Mesothelial cell of epicardium (in vitro differentiated cells): ENCODE measurements at regions not wholly inside any gene's neighbourhood (a gene's known extent, or its start where the extent isn't known, plus 50 kb on each side); places are given as distances from the start of the nearest gene placed in this dataset.

Experiments
- DNase-seq, 2 experiments: peaks; one replicate each; pipeline ENCODE4 v3.0.0; 2021; ENCODE audit warnings: low spot score in 2 of 2; ENCODE audit not compliant: unreplicated experiment in 2 of 2
- H3K27ac Mint-ChIP-seq: 2 replicates; pipeline ENCODE4 v1.8.0; 2021; ENCODE audit warnings: mixed read lengths
- H3K27me3 Mint-ChIP-seq: 2 replicates; pipeline ENCODE4 v1.8.0; 2021; ENCODE audit warnings: low read depth, mixed read lengths
- H3K36me3 Mint-ChIP-seq: 2 replicates; pipeline ENCODE4 v1.8.0; 2021; ENCODE audit warnings: mixed read lengths
- H3K4me1 Mint-ChIP-seq: 2 replicates; pipeline ENCODE4 v1.8.0; 2021; ENCODE audit warnings: mixed read lengths
- H3K4me3 Mint-ChIP-seq: 2 replicates; pipeline ENCODE4 v1.8.0; 2021; ENCODE audit warnings: mild to moderate bottlenecking, moderate library complexity, mixed read lengths
- H3K9me3 Mint-ChIP-seq: 2 replicates; pipeline ENCODE4 v1.8.0; 2021; ENCODE audit warnings: mixed read lengths
- TF ChIP-seq, protein P1 (sequence below): fragments of 200-600 bp; sonication (generic); IDR thresholded peaks from one replicate; pipeline ENCODE4 v1.5.0; 2021; ENCODE audit warnings: antibody characterized with exemption; ENCODE audit not compliant: unreplicated experiment

DNA sequence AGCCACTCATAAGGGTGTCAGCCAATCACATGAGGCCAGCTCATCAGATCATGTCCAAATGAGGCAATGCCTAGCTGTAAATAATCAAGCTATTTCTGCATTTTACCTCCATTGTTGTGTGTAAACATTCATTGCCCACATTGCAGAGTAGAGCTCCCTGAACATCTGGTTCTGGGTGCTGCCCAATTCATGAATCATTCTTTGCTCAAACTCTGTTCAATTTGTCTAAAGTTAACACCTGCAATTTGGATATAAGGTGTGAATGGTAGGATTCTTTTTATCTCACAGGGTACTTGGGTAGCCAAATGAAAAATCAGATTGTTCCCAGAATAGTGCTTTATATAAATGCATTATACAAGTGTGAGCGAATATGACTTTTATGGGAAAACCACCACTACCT lies 345.5 kb upstream of the NT5C1B start:
- no peak for DNase-seq
- H3K4me1 Mint-ChIP-seq = peaks cover 19% of the 10 kb centered on the region
- no peak overlapping the region for H3K4me3 Mint-ChIP-seq
- no peak overlapping the region for H3K27ac Mint-ChIP-seq
- H3K9me3 Mint-ChIP-seq = no peaks in the 10 kb centered on the region
- H3K27me3 Mint-ChIP-seq = no peaks in the 10 kb centered on the region
- TF ChIP-seq, protein P1, sequence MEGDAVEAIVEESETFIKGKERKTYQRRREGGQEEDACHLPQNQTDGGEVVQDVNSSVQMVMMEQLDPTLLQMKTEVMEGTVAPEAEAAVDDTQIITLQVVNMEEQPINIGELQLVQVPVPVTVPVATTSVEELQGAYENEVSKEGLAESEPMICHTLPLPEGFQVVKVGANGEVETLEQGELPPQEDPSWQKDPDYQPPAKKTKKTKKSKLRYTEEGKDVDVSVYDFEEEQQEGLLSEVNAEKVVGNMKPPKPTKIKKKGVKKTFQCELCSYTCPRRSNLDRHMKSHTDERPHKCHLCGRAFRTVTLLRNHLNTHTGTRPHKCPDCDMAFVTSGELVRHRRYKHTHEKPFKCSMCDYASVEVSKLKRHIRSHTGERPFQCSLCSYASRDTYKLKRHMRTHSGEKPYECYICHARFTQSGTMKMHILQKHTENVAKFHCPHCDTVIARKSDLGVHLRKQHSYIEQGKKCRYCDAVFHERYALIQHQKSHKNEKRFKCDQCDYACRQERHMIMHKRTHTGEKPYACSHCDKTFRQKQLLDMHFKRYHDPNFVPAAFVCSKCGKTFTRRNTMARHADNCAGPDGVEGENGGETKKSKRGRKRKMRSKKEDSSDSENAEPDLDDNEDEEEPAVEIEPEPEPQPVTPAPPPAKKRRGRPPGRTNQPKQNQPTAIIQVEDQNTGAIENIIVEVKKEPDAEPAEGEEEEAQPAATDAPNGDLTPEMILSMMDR = no peak
- no peaks in the 10 kb centered on the region for H3K36me3 Mint-ChIP-seq

DNA sequence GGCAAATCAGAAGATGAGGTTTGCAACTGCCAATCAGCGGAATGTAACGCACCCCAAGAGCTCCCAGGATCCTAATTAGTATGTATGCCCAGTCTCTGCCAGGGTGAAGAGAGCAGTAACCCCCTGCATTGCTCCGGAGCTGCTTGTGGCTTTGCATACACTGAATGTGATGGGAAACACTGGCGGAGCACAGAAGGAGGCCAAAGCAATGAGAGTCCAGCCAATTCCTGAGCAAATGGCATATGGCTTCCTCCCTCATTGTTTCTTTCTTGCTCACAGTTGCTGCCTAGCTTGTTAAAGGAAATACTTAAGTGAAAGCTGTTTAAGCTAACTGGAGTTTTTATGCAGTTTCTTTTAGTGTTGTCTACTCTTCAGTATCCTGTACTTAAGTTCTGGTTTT lies 343.5 kb upstream of the NT5C1B start:
- H3K27me3 Mint-ChIP-seq = no peaks in the 10 kb centered on the region
- TF ChIP-seq, protein P1 = no peak
- H3K4me1 Mint-ChIP-seq = peaks cover 21% of the 10 kb centered on the region
- no peaks in the 10 kb centered on the region for H3K9me3 Mint-ChIP-seq
- no peak overlapping the region for H3K4me3 Mint-ChIP-seq
- no peak for DNase-seq
- no peaks in the 10 kb centered on the region for H3K36me3 Mint-ChIP-seq
- no peak overlapping the region for H3K27ac Mint-ChIP-seq

DNA sequence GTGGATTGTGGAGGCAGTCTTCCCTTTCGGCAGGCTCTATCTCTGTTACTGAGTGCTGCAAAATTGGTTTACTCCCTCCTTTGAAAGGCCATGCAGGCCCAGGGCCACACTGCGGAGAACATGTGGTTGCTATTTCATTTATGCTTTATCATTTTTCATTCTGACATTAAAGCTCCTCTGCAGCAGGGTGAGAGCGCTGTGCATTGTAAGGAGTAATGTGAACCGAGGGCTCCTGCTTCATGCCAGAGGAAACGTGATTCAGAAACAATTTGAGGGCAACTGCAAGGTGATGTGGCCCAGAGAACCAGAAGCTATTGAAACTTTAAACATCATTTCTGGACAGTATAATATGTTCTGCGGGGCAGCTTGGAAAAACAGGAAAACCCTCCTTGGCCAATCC lies 341.6 kb upstream of the NT5C1B start:
- H3K27ac Mint-ChIP-seq = peak overlapping the region; percentile 80
- H3K36me3 Mint-ChIP-seq = peaks cover 2% of the 10 kb centered on the region
- TF ChIP-seq, protein P1 = no peak
- no peak overlapping the region for H3K4me3 Mint-ChIP-seq
- peaks cover 23% of the 10 kb centered on the region for H3K4me1 Mint-ChIP-seq
- DNase-seq = no peak
- peaks cover 4% of the 10 kb centered on the region for H3K9me3 Mint-ChIP-seq
- H3K27me3 Mint-ChIP-seq = no peaks in the 10 kb centered on the region

DNA sequence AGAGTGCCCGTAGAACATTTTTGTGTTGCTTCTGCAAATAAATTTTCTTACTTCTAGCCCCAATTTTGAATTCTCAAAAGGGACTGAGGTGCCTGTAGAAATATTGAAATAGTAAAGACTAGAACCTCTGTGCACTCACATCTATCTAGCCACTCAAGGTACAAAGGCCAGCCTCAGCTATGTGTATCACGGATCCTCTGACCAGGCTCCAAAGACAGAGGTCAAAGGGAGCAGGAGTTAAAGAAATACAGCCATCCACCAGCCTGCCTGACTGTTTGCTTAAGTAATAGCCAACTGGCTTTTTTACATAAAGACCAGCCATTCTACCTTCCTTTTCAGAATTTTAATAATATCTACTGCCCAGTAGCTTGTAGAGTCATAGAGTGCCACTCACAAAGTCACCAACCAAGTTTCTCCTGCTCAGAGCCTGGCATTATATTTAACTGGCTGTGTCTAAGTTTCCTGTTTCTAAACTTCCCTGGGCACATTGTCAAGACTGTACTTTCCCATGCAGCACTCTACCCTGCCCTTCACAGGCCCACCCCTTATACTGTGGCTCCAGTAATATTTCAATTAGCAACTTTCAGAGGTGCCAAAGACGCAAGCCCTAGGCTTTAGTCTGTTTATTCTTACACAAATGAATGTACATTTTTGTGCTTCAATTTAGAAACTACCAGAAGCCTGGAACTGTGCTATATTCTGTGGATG lies 338.3 kb upstream of the NT5C1B start:
- H3K27ac Mint-ChIP-seq = no peak overlapping the region
- peaks cover 4% of the 10 kb centered on the region for H3K9me3 Mint-ChIP-seq
- peaks cover 39% of the 10 kb centered on the region for H3K4me1 Mint-ChIP-seq
- H3K4me3 Mint-ChIP-seq = no peak overlapping the region
- no peaks in the 10 kb centered on the region for H3K27me3 Mint-ChIP-seq
- TF ChIP-seq, protein P1 = no peak
- DNase-seq = no peak
- H3K36me3 Mint-ChIP-seq = peaks cover 2% of the 10 kb centered on the region

DNA sequence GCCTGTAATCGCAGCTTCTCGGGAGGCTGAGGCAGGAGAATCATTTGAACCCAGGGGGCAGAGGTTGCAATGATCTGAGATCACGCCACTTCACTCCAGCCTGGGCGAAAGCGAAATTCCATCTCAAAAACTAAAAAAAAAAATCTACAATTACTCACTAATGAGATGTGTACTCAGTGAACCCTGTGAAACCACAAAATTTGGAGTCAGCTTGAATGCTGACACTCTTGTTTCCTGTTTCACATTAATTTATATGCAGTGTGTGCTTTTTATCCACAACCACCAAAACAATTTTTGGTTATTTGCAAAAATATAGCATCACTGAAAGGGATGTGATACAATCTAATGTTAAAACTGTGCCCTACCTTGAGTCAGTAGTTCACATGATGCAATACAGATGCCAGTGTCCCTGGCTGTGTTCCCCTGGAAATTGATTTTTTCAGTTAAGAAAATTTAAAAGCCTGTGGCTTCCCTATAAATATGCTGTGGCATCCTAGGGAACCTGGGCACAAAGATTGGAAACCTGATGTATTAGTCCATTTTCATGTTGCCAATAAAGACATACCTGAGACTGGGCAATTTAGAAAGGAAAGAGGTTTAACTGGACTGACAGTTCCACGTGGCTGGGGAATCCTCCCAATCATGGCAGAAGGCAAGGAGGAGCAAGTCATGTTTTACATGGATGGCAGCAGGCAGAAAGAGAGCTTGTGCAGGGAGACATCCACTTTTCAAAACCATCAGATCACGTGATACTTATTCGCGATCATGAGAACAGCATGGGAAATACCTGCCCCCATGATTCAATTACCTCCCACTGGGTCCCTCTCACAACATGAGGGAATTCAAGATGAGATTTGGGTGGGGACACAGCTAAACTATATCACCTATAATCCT lies 337.5 kb upstream of the NT5C1B start:
- H3K4me3 Mint-ChIP-seq = no peak overlapping the region
- DNase-seq = no peak
- H3K9me3 Mint-ChIP-seq = peaks cover 4% of the 10 kb centered on the region
- peaks cover 2% of the 10 kb centered on the region for H3K36me3 Mint-ChIP-seq
- no peak overlapping the region for H3K27ac Mint-ChIP-seq
- TF ChIP-seq, protein P1 = no peak
- H3K27me3 Mint-ChIP-seq = no peaks in the 10 kb centered on the region
- peaks cover 36% of the 10 kb centered on the region for H3K4me1 Mint-ChIP-seq
